ENCODE measurements at regions not wholly inside any gene's neighbourhood (a gene's known extent, or its start where the extent isn't known, plus 50 kb on each side); places are given as distances from the start of the nearest gene placed in this dataset.
"Not testable (repeated sequence)": the region's sequence is repeated elsewhere in the genome, so short reads cannot be mapped to it uniquely, and the experiment has no call there.

DNA sequence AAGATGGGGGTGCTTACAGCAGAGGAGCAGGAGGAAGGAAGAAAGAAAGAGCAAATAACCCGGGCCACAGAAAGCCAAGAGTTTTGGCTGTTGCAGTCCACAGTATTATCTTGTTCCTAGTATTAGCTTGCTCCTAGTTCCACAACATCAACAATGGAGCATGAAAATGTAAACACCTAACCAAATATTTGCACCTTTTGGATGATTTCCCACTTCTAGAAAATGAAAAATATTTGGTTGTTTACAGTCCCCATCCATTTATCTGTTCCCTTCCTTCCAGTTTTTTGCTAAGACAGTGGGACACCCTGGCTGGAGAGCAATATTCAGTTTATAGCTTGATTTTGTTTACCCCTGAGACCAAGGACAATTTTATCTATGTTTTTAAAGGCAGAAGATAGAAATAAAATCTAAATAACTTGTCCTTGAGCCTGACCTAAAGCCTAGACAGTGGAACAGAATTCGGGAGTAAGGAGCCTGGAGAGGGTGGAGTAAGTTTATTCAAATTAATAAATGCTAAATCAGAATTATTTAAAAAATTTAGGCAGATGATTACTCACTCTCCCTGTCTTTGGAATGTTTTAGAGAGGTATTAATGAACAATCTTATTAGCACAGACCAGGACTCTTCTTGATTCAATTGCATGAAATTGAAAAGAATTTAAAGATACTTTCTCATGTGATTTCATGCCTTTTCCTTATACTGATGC lies 51.6 kb downstream of the RESF1 start:
- peaks cover 7% of the 10 kb centered on the region for H3K36me3 ChIP-seq
- no peaks in the 10 kb centered on the region for H3K9me3 ChIP-seq
- no peaks in the 10 kb centered on the region for H3K4me1 ChIP-seq (ENCODE audit: control insufficient read depth in 1 of 2, insufficient read depth in 1 of 2, low read depth in 1 of 2, low read length in 1 of 2)
- no peaks in the 10 kb centered on the region for H3K27me3 ChIP-seq
- H3K4me3 ChIP-seq (ENCODE audit: low read depth in 1 of 2, low read length in 1 of 2) = no peak overlapping the region
- H3K27ac ChIP-seq = no peak overlapping the region
- TF ChIP-seq, protein P1, sequence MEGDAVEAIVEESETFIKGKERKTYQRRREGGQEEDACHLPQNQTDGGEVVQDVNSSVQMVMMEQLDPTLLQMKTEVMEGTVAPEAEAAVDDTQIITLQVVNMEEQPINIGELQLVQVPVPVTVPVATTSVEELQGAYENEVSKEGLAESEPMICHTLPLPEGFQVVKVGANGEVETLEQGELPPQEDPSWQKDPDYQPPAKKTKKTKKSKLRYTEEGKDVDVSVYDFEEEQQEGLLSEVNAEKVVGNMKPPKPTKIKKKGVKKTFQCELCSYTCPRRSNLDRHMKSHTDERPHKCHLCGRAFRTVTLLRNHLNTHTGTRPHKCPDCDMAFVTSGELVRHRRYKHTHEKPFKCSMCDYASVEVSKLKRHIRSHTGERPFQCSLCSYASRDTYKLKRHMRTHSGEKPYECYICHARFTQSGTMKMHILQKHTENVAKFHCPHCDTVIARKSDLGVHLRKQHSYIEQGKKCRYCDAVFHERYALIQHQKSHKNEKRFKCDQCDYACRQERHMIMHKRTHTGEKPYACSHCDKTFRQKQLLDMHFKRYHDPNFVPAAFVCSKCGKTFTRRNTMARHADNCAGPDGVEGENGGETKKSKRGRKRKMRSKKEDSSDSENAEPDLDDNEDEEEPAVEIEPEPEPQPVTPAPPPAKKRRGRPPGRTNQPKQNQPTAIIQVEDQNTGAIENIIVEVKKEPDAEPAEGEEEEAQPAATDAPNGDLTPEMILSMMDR (IDR thresholded peaks at IDR 0.05) = no peak

DNA sequence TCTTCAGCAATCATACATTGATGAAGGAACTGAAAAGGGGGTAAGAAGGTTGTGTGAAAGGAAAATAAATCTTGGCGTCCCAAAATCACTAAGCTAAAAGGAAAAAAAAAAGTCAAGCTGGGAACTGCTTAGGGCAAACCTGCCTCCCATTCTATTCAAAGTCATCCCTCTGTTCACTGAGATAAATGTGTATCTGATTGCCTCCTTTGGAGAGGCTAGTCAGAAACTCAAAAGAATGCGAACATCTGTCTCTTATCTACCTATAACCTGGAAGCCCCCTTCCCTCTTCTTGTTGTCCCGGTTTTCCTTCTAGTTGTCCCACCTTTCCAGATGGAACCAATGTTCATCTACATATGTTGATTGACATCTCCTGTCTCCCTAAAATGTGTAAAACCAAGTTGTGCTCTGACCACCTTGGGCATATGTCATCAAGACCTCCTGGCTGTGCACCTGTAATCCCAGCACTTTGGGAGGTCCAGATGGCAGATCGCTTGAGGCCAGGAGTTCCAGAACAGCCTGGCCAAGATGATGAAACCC lies 53.1 kb downstream of the RESF1 start:
- H3K9me3 ChIP-seq = no peaks in the 10 kb centered on the region
- no peaks in the 10 kb centered on the region for H3K4me1 ChIP-seq (ENCODE audit: control insufficient read depth in 1 of 2, insufficient read depth in 1 of 2, low read depth in 1 of 2, low read length in 1 of 2)
- H3K4me3 ChIP-seq (ENCODE audit: low read depth in 1 of 2, low read length in 1 of 2) = no peak overlapping the region
- peaks cover 6% of the 10 kb centered on the region for H3K36me3 ChIP-seq
- no peak overlapping the region for H3K27ac ChIP-seq
- TF ChIP-seq, protein P1 (IDR thresholded peaks at IDR 0.05) = no peak
- H3K27me3 ChIP-seq = no peaks in the 10 kb centered on the region

DNA sequence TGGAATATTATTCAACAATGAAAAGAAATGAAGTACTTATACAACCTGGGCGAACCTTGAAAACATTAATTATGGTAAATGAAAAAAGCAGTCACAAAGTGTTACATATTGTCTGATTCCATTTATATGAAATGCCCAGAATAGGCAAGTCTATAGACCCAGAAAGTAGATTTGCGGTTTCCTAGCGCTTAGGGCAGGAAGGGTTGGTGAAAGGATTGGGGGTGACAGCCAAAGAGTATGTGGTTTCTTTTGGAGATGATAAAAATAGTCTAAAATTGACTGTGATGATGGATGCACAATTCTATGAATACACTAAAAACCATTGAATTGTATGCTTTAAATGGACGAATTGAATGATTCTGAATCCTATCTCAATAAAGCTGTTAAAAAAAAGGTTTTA lies 55.8 kb downstream of the RESF1 start:
- TF ChIP-seq, protein P1 (IDR thresholded peaks at IDR 0.05) = no peak
- no peaks in the 10 kb centered on the region for H3K9me3 ChIP-seq
- no peaks in the 10 kb centered on the region for H3K27me3 ChIP-seq
- H3K27ac ChIP-seq = no peak overlapping the region
- H3K4me1 ChIP-seq (ENCODE audit: control insufficient read depth in 1 of 2, insufficient read depth in 1 of 2, low read depth in 1 of 2, low read length in 1 of 2) = no peaks in the 10 kb centered on the region
- H3K4me3 ChIP-seq (ENCODE audit: low read depth in 1 of 2, low read length in 1 of 2) = no peak overlapping the region
- no peaks in the 10 kb centered on the region for H3K36me3 ChIP-seq

DNA sequence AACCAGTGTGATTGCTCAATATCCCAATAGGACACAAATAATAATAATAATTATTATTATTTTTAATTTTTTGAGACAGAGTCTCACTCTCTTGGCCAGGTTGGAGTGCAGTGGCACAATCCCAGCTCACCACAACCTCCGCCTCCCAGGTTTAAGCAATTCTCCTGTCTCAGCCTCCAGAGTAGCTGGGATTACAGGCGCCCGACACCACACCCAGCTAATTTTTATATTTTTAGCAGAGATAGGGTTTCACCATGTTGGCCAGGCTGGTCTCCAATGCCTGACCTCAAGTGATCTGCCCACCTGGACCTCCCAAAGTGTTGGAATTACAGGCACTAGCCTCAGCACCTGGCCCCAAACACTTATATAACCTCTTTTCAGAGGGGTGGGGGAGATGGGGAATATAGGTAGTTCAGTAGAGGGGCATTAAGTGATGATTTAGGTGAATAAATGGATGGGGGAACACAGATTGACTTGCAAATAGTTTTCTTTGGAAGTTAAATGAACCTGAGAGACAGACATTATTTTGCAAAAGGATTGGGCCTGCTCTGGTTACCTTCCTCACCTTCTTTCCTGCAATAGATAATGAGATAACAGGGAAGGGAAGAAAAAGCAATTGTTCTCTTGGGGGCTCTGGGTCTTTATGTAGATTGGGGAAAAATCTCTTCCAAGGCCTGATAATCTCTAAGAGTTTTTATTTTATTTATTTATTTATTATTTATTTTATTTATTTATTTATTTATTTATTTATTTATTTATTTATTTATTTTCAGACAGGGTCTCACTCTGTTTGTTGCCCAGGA lies 57.7 kb downstream of the RESF1 start:
- Histone ChIP-seq H3K9me3 (no peaks in the 10 kb centered on the region), H3K27ac (no peak overlapping the region), H3K4me3 (ENCODE audit: low read depth in 1 of 2, low read length in 1 of 2) (no peak overlapping the region), H3K4me1 (ENCODE audit: control insufficient read depth in 1 of 2, insufficient read depth in 1 of 2, low read depth in 1 of 2, low read length in 1 of 2) (no peaks in the 10 kb centered on the region), H3K36me3 (no peaks in the 10 kb centered on the region), H3K27me3 (no peaks in the 10 kb centered on the region)
- TF ChIP-seq, protein P1 (IDR thresholded peaks at IDR 0.05) = no peak

DNA sequence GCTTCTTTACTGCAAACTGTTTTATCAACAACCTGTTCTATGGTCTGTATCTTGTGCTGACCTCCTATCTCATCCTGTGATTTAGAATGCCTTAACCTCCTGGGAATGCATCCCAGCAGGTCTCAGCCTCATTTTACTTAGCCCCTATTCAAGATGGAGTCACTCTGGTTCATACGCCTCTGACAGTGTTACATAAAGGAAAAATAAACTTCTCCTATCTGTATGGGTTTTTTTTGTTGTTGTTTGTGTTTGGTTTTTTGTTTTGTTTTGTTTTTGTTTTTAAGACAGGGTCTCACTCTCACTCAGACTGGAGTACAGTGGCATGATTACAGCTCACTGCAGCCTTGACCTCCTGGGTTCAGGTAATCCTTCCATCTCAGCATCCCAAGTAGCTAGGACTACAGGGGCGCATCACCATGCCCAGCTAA lies 62.1 kb downstream of the RESF1 start:
- H3K36me3 ChIP-seq = no peaks in the 10 kb centered on the region
- H3K27ac ChIP-seq = no peak overlapping the region
- no peak overlapping the region for H3K4me3 ChIP-seq (ENCODE audit: low read depth in 1 of 2, low read length in 1 of 2)
- H3K4me1 ChIP-seq (ENCODE audit: control insufficient read depth in 1 of 2, insufficient read depth in 1 of 2, low read depth in 1 of 2, low read length in 1 of 2) = no peaks in the 10 kb centered on the region
- TF ChIP-seq, protein P1 (IDR thresholded peaks at IDR 0.05) = no peak
- H3K9me3 ChIP-seq = no peaks in the 10 kb centered on the region
- H3K27me3 ChIP-seq = no peaks in the 10 kb centered on the region

DNA sequence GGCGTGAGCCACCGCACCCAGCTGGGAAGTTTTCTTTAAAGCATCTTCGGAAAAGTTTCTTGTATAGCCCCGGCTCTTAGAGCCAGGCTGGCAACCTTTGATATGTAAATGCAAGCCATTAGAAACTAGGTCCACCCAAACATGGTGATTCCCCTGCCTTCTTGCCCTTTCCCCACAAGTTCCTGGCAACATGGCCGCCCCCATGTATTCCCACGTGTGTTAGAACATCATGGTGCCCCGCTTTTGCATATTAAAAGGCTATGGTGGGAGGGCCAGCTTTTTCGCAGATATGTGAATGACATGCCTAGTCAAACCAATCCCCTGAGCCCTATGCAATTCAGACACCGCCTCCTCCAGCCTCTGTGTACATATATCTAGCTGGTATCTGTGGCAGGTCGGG lies 63.2 kb downstream of the RESF1 start:
- not testable (repeated sequence) for H3K27me3 ChIP-seq; H3K36me3 ChIP-seq; H3K9me3 ChIP-seq; H3K27ac ChIP-seq; H3K4me1 ChIP-seq (ENCODE audit: control insufficient read depth in 1 of 2, insufficient read depth in 1 of 2, low read depth in 1 of 2, low read length in 1 of 2); H3K4me3 ChIP-seq (ENCODE audit: low read depth in 1 of 2, low read length in 1 of 2)

DNA sequence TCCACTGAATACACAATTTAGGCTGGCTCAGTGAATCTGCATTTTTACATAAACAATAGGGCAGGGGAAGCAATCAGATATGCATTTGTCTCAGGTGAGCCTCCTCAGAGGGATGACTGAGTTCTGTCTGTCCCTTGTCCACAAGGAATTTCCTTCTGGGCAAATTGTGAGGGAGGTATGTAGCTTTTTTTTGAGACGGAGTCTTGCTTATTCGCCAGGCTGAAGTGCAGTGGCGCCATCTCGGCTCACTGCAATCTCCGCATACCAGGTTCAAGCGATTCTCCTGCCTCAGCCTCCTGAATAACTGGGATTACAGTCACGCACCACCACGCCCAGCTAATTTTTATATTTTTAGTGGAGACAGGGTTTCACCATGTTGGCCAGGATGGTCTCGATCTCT lies 64.6 kb downstream of the RESF1 start:
- H3K9me3 ChIP-seq; H3K27ac ChIP-seq; H3K27me3 ChIP-seq; H3K4me3 ChIP-seq (ENCODE audit: low read depth in 1 of 2, low read length in 1 of 2); H3K4me1 ChIP-seq (ENCODE audit: control insufficient read depth in 1 of 2, insufficient read depth in 1 of 2, low read depth in 1 of 2, low read length in 1 of 2); H3K36me3 ChIP-seq: not testable (repeated sequence)

All from neutrophil (primary cell).